Nephron progenitor cell (in vitro differentiated cells): ENCODE measurements at regions not wholly inside any gene's neighbourhood (a gene's known extent, or its start where the extent isn't known, plus 50 kb on each side); places are given as distances from the start of the nearest gene placed in this dataset.

Experiments
- DNase-seq: peaks from one replicate; pipeline ENCODE4 v3.0.0; 2021
- H3K27ac Mint-ChIP-seq: 2 replicates; pipeline ENCODE4 v1.8.0; 2021; ENCODE audit warnings: mild to moderate bottlenecking, moderate library complexity, mixed read lengths
- H3K27me3 Mint-ChIP-seq: 2 replicates; pipeline ENCODE4 v1.8.0; 2021; ENCODE audit warnings: mild to moderate bottlenecking, low read depth, mixed read lengths; ENCODE audit not compliant: poor library complexity
- H3K36me3 Mint-ChIP-seq: 2 replicates; pipeline ENCODE4 v1.8.0; 2021; ENCODE audit warnings: low read depth, mixed read lengths
- H3K4me1 Mint-ChIP-seq: 2 replicates; pipeline ENCODE4 v1.8.0; 2021; ENCODE audit warnings: mixed read lengths
- H3K4me3 Mint-ChIP-seq: 2 replicates; pipeline ENCODE4 v1.8.0; 2021; ENCODE audit warnings: mild to moderate bottlenecking, moderate library complexity, mixed read lengths
- H3K9me3 Mint-ChIP-seq: 2 replicates; pipeline ENCODE4 v1.8.0; 2021; ENCODE audit warnings: mild to moderate bottlenecking, moderate library complexity, mixed read lengths
- CTCF ChIP-seq: fragments of 200-600 bp; sonication (generic); IDR thresholded peaks from 2 replicates; pipeline ENCODE4 v1.5.0; 2021; ENCODE audit warnings: antibody characterized with exemption

GRCh38 chr13:99123101-99124045 is 77.3 kb upstream of the UBAC2 start:
- Mint-ChIP-seq H3K4me1 (no peaks in the 10 kb centered on the region), H3K27me3 (peaks cover 8% of the 10 kb centered on the region), H3K9me3 (peaks cover 10% of the 10 kb centered on the region), H3K4me3 (no peak overlapping the region), H3K36me3 (peaks cover 4% of the 10 kb centered on the region), H3K27ac (no peak overlapping the region)
- no peak for DNase-seq
- no peak for TF ChIP-seq CTCF

- peaks cover 4% of the 10 kb centered on the region for H3K36me3 Mint-ChIP-seq
- H3K27ac Mint-ChIP-seq: no peak overlapping the region
- peaks cover 9% of the 10 kb centered on the region for H3K9me3 Mint-ChIP-seq
- no peak for TF ChIP-seq CTCF
- DNase-seq: no peak
- no peak overlapping the region for H3K4me3 Mint-ChIP-seq
- peaks cover 9% of the 10 kb centered on the region for H3K27me3 Mint-ChIP-seq
- H3K4me1 Mint-ChIP-seq: no peaks in the 10 kb centered on the region
Observed at GRCh38 chr13:99124046-99124400, 76.6 kb upstream of the UBAC2 start.

GRCh38 chr13:99124794-99125316 is 75.8 kb upstream of the UBAC2 start:
- Mint-ChIP-seq H3K4me1 (no peaks in the 10 kb centered on the region), H3K9me3 (peaks cover 5% of the 10 kb centered on the region)
- no peak for DNase-seq

GRCh38 chr13:99125326-99125915 is 75.2 kb upstream of the UBAC2 start:
- Mint-ChIP-seq H3K4me1 (no peaks in the 10 kb centered on the region), H3K36me3 (peaks cover 2% of the 10 kb centered on the region), H3K27ac (no peak overlapping the region), H3K27me3 (peaks cover 12% of the 10 kb centered on the region), H3K9me3 (peaks cover 3% of the 10 kb centered on the region), H3K4me3 (no peak overlapping the region)
- no peak for TF ChIP-seq CTCF
- DNase-seq: no peak

More at GRCh38 chr13:99124794-99125316, 75.8 kb upstream of the UBAC2 start:
- Mint-ChIP-seq H3K4me3 (no peak overlapping the region), H3K36me3 (peaks cover 4% of the 10 kb centered on the region), H3K27me3 (peaks cover 12% of the 10 kb centered on the region), H3K27ac (no peak overlapping the region)
- TF ChIP-seq CTCF: no peak

- Mint-ChIP-seq H3K36me3 (no peaks in the 10 kb centered on the region), H3K9me3 (no peaks in the 10 kb centered on the region), H3K4me1 (no peaks in the 10 kb centered on the region), H3K27me3 (peaks cover 12% of the 10 kb centered on the region), H3K4me3 (no peak overlapping the region), H3K27ac (no peak overlapping the region)
- no peak for DNase-seq
- no peak for TF ChIP-seq CTCF
Observed at GRCh38 chr13:99126821-99127220, 73.8 kb upstream of the UBAC2 start.
